ENCODE measurements at regions not wholly inside any gene's neighbourhood (a gene's known extent, or its start where the extent isn't known, plus 50 kb on each side); places are given as distances from the start of the nearest gene placed in this dataset.

DNA sequence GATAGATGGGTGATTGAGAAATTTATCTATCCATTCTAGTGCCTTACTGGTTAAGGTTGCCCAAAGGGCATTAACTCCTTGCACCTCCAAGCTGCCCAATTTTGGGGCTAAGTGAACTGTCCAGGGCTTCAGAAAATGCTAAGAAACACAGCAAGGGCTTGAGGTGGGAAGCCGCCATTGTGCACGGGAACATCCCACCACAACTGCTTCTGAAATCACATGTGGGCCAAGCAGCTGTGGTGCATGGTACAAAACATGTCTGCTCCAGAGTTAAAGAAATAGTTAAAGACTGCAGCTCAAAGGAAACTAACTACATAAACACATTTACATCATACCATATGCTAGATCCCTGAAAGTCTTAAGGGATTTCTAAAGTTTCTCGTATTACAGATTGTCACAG lies 144.3 kb upstream of the NDST3 start:
- TF ChIP-seq, protein P1, sequence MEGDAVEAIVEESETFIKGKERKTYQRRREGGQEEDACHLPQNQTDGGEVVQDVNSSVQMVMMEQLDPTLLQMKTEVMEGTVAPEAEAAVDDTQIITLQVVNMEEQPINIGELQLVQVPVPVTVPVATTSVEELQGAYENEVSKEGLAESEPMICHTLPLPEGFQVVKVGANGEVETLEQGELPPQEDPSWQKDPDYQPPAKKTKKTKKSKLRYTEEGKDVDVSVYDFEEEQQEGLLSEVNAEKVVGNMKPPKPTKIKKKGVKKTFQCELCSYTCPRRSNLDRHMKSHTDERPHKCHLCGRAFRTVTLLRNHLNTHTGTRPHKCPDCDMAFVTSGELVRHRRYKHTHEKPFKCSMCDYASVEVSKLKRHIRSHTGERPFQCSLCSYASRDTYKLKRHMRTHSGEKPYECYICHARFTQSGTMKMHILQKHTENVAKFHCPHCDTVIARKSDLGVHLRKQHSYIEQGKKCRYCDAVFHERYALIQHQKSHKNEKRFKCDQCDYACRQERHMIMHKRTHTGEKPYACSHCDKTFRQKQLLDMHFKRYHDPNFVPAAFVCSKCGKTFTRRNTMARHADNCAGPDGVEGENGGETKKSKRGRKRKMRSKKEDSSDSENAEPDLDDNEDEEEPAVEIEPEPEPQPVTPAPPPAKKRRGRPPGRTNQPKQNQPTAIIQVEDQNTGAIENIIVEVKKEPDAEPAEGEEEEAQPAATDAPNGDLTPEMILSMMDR (IDR thresholded peaks at IDR 0.05), result no peak
- TF ChIP-seq RCOR1 (IDR thresholded peaks at IDR 0.05; ENCODE audit: low read length), result no peak
- TF ChIP-seq, protein P2, sequence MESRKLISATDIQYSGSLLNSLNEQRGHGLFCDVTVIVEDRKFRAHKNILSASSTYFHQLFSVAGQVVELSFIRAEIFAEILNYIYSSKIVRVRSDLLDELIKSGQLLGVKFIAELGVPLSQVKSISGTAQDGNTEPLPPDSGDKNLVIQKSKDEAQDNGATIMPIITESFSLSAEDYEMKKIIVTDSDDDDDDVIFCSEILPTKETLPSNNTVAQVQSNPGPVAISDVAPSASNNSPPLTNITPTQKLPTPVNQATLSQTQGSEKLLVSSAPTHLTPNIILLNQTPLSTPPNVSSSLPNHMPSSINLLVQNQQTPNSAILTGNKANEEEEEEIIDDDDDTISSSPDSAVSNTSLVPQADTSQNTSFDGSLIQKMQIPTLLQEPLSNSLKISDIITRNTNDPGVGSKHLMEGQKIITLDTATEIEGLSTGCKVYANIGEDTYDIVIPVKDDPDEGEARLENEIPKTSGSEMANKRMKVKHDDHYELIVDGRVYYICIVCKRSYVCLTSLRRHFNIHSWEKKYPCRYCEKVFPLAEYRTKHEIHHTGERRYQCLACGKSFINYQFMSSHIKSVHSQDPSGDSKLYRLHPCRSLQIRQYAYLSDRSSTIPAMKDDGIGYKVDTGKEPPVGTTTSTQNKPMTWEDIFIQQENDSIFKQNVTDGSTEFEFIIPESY (IDR thresholded peaks at IDR 0.05; ENCODE audit: borderline replicate concordance, low read depth), result no peak
- no peak for TF ChIP-seq TAF1 (IDR thresholded peaks at IDR 0.05; ENCODE audit: borderline replicate concordance, low read depth, low read length)
- no peak for TF ChIP-seq RXRA (IDR thresholded peaks at IDR 0.05; ENCODE audit: borderline replicate concordance, low read depth)
- TF ChIP-seq SIN3A (IDR thresholded peaks at IDR 0.05; ENCODE audit: borderline replicate concordance, low read depth, low read length), result no peak
- TF ChIP-seq POLR2AphosphoS5 (IDR thresholded peaks at IDR 0.05; ENCODE audit: low read depth, low read length), result no peak
- no peak for TF ChIP-seq NRF1 (IDR thresholded peaks at IDR 0.05; ENCODE audit: low read depth, low read length)
- TF ChIP-seq YY1 (IDR thresholded peaks at IDR 0.05; ENCODE audit: low read depth), result no peak
- TF ChIP-seq CHD2 (IDR thresholded peaks at IDR 0.05; ENCODE audit: low read length, partially characterized antibody), result no peak

All from SK-N-SH (cell line).